ENCODE measurements at regions not wholly inside any gene's neighbourhood (a gene's known extent, or its start where the extent isn't known, plus 50 kb on each side); places are given as distances from the start of the nearest gene placed in this dataset.

- H3K4me1 Mint-ChIP-seq (ENCODE audit: low read depth), result peaks cover 1% of the 10 kb centered on the region
- no peaks in the 10 kb centered on the region for H3K36me3 Mint-ChIP-seq (ENCODE audit: insufficient read depth)
- TF ChIP-seq, protein P1, sequence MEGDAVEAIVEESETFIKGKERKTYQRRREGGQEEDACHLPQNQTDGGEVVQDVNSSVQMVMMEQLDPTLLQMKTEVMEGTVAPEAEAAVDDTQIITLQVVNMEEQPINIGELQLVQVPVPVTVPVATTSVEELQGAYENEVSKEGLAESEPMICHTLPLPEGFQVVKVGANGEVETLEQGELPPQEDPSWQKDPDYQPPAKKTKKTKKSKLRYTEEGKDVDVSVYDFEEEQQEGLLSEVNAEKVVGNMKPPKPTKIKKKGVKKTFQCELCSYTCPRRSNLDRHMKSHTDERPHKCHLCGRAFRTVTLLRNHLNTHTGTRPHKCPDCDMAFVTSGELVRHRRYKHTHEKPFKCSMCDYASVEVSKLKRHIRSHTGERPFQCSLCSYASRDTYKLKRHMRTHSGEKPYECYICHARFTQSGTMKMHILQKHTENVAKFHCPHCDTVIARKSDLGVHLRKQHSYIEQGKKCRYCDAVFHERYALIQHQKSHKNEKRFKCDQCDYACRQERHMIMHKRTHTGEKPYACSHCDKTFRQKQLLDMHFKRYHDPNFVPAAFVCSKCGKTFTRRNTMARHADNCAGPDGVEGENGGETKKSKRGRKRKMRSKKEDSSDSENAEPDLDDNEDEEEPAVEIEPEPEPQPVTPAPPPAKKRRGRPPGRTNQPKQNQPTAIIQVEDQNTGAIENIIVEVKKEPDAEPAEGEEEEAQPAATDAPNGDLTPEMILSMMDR (IDR thresholded peaks at IDR 0.05; ENCODE audit: unreplicated experiment), result no peak
These were observed 152.5 kb upstream of the TMEM132C start for GRCh38 chr12:128114485-128114884.

DNA sequence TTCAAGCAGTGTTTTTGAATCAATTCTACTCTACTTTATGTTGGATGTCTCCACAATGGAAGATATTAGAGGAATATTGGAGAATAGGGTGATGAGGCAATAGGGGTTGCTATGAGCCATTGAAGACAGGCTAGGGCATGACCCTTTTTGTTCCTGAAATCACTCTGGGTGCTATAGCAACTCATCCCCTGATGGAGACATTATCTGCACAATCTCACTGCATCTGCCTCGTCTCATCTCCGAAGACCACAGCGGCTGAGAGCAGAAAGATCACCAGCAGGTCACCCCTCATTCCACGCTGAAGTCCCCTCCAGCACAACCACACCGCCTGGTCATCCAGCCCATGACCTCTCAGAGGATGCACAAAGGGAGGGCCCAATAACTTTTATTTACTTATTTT, 150.4 kb upstream of the TMEM132C start:
- Mint-ChIP-seq H3K9me3 (ENCODE audit: low read depth) (peaks cover 3% of the 10 kb centered on the region), H3K27ac (no peak overlapping the region), H3K36me3 (ENCODE audit: insufficient read depth) (no peaks in the 10 kb centered on the region)

More at GRCh38 chr12:128114485-128114884, 152.5 kb upstream of the TMEM132C start:
- Mint-ChIP-seq H3K27me3 (peaks cover 5% of the 10 kb centered on the region), H3K27ac (no peak overlapping the region), H3K9me3 (ENCODE audit: low read depth) (peaks cover 3% of the 10 kb centered on the region), H3K4me3 (ENCODE audit: low read depth) (no peak overlapping the region)
- no peak for DNase-seq (ENCODE audit: low spot score, unreplicated experiment)

GRCh38 chr12:128120035-128120434, 146.9 kb upstream of the TMEM132C start:
- Mint-ChIP-seq H3K27ac (no peak overlapping the region), H3K4me1 (ENCODE audit: low read depth) (no peaks in the 10 kb centered on the region), H3K36me3 (ENCODE audit: insufficient read depth) (no peaks in the 10 kb centered on the region), H3K9me3 (ENCODE audit: low read depth) (no peaks in the 10 kb centered on the region), H3K27me3 (no peaks in the 10 kb centered on the region), H3K4me3 (ENCODE audit: low read depth) (no peak overlapping the region)
- no peak for DNase-seq (ENCODE audit: low spot score, unreplicated experiment)
- TF ChIP-seq, protein P1 (IDR thresholded peaks at IDR 0.05; ENCODE audit: unreplicated experiment), result no peak

More for the DNA sequence above, 150.4 kb upstream of the TMEM132C start:
- DNase-seq (ENCODE audit: low spot score, unreplicated experiment), result no peak
- TF ChIP-seq, protein P1 (IDR thresholded peaks at IDR 0.05; ENCODE audit: unreplicated experiment), result no peak
- no peak overlapping the region for H3K4me3 Mint-ChIP-seq (ENCODE audit: low read depth)
- peaks cover 1% of the 10 kb centered on the region for H3K4me1 Mint-ChIP-seq (ENCODE audit: low read depth)
- peaks cover 5% of the 10 kb centered on the region for H3K27me3 Mint-ChIP-seq

GRCh38 chr12:128121424-128121823, 145.5 kb upstream of the TMEM132C start:
- no peak for DNase-seq (ENCODE audit: low spot score, unreplicated experiment)
- Mint-ChIP-seq H3K4me3 (ENCODE audit: low read depth) (no peak overlapping the region), H3K36me3 (ENCODE audit: insufficient read depth) (no peaks in the 10 kb centered on the region), H3K4me1 (ENCODE audit: low read depth) (no peaks in the 10 kb centered on the region), H3K27me3 (no peaks in the 10 kb centered on the region), H3K9me3 (ENCODE audit: low read depth) (no peaks in the 10 kb centered on the region), H3K27ac (no peak overlapping the region)
- TF ChIP-seq, protein P1 (IDR thresholded peaks at IDR 0.05; ENCODE audit: unreplicated experiment), result no peak

DNA sequence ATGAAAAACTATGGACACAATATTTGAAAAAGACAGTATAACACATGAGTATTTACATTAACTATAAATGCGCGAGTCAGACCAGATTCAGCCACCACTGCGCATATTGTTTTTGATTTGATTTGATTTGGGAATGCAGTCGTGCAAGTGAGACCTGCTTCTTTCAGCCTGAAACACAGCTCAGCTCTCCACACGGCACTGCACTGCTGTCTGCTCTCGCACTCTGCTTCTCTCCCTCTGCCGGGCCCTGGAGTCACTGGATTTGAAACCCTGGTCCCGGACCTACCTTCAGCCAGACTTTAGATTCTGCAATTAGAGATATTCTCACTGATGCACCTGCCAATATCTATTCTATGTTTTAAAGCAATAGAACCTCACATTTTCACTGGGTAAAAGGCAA, 143.9 kb upstream of the TMEM132C start:
- Mint-ChIP-seq H3K27ac (no peak overlapping the region), H3K4me1 (ENCODE audit: low read depth) (no peaks in the 10 kb centered on the region), H3K4me3 (ENCODE audit: low read depth) (no peak overlapping the region), H3K36me3 (ENCODE audit: insufficient read depth) (no peaks in the 10 kb centered on the region), H3K9me3 (ENCODE audit: low read depth) (no peaks in the 10 kb centered on the region), H3K27me3 (no peaks in the 10 kb centered on the region)
- DNase-seq (ENCODE audit: low spot score, unreplicated experiment), result no peak
- TF ChIP-seq, protein P1 (IDR thresholded peaks at IDR 0.05; ENCODE audit: unreplicated experiment), result no peak

All from progenitor cell of endocrine pancreas (in vitro differentiated cells).